ENCODE measurements at regions not wholly inside any gene's neighbourhood (a gene's known extent, or its start where the extent isn't known, plus 50 kb on each side); places are given as distances from the start of the nearest gene placed in this dataset.

GRCh38 chr17:33944412-33944811 lies 310.7 kb upstream of the CCL2 start:
- Histone ChIP-seq H2AFZ (ENCODE audit: low read length) (no peak overlapping the region), H3K4me3 (ENCODE audit: low read length, poor library complexity, severe bottlenecking) (no peak overlapping the region), H3K27me3 (ENCODE audit: insufficient read depth, low read length, poor library complexity, severe bottlenecking) (no peaks in the 10 kb centered on the region), H3K9me2 (replicated peaks; ENCODE audit: low read depth, low read length) (no peaks in the 10 kb centered on the region), H3K79me2 (ENCODE audit: insufficient read depth, low read length) (no peaks in the 10 kb centered on the region), H3F3A (ENCODE audit: low read depth) (no peaks in the 10 kb centered on the region), H3K9ac (ENCODE audit: low read depth, low read length, poor library complexity, severe bottlenecking) (no peak overlapping the region), H3K4me2 (ENCODE audit: low read depth, low read length, poor library complexity, severe bottlenecking) (no peak overlapping the region), H3K4me1 (ENCODE audit: insufficient read depth, low read length, poor library complexity, severe bottlenecking) (no peaks in the 10 kb centered on the region), H3K9me3 (ENCODE audit: insufficient read depth, low read depth, low read length) (no peaks in the 10 kb centered on the region), H4K20me1 (ENCODE audit: insufficient read depth, low read length, poor library complexity, severe bottlenecking) (no peaks in the 10 kb centered on the region), H3K36me3 (ENCODE audit: insufficient read depth, low read length) (no peaks in the 10 kb centered on the region)
- TF ChIP-seq EZH2phosphoT487 (IDR thresholded peaks at IDR 0.05; ENCODE audit: borderline replicate concordance) = no peak
- no peak for TF ChIP-seq CTCF (conservative IDR thresholded peaks at IDR 0.05; ENCODE audit: low read length)

- H3K4me3 ChIP-seq (ENCODE audit: low read length, poor library complexity, severe bottlenecking) = no peak overlapping the region
- no peaks in the 10 kb centered on the region for H3F3A ChIP-seq (ENCODE audit: low read depth)
- no peaks in the 10 kb centered on the region for H3K79me2 ChIP-seq (ENCODE audit: insufficient read depth, low read length)
- H3K36me3 ChIP-seq (ENCODE audit: insufficient read depth, low read length) = no peaks in the 10 kb centered on the region
- no peak overlapping the region for H2AFZ ChIP-seq (ENCODE audit: low read length)
- no peak overlapping the region for H3K4me2 ChIP-seq (ENCODE audit: low read depth, low read length, poor library complexity, severe bottlenecking)
- no peaks in the 10 kb centered on the region for H4K20me1 ChIP-seq (ENCODE audit: insufficient read depth, low read length, poor library complexity, severe bottlenecking)
- H3K9me3 ChIP-seq (ENCODE audit: insufficient read depth, low read depth, low read length) = no peaks in the 10 kb centered on the region
- TF ChIP-seq CTCF (conservative IDR thresholded peaks at IDR 0.05; ENCODE audit: low read length) (no peak), EZH2phosphoT487 (IDR thresholded peaks at IDR 0.05; ENCODE audit: borderline replicate concordance) (no peak)
- no peaks in the 10 kb centered on the region for H3K4me1 ChIP-seq (ENCODE audit: insufficient read depth, low read length, poor library complexity, severe bottlenecking)
- no peak overlapping the region for H3K9ac ChIP-seq (ENCODE audit: low read depth, low read length, poor library complexity, severe bottlenecking)
- H3K9me2 ChIP-seq (replicated peaks; ENCODE audit: low read depth, low read length) = no peaks in the 10 kb centered on the region
- no peaks in the 10 kb centered on the region for H3K27me3 ChIP-seq (ENCODE audit: insufficient read depth, low read length, poor library complexity, severe bottlenecking)
Measured at GRCh38 chr17:33944826-33945225, 310.3 kb upstream of the CCL2 start.

- Histone ChIP-seq H3K9me2 (replicated peaks; ENCODE audit: low read depth, low read length) (no peaks in the 10 kb centered on the region), H2AFZ (ENCODE audit: low read length) (no peak overlapping the region), H3K4me1 (ENCODE audit: insufficient read depth, low read length, poor library complexity, severe bottlenecking) (no peaks in the 10 kb centered on the region), H3K27me3 (ENCODE audit: insufficient read depth, low read length, poor library complexity, severe bottlenecking) (no peaks in the 10 kb centered on the region), H3K9ac (ENCODE audit: low read depth, low read length, poor library complexity, severe bottlenecking) (no peak overlapping the region), H3K4me3 (ENCODE audit: low read length, poor library complexity, severe bottlenecking) (no peak overlapping the region), H4K20me1 (ENCODE audit: insufficient read depth, low read length, poor library complexity, severe bottlenecking) (no peaks in the 10 kb centered on the region), H3F3A (ENCODE audit: low read depth) (no peaks in the 10 kb centered on the region), H3K79me2 (ENCODE audit: insufficient read depth, low read length) (no peaks in the 10 kb centered on the region), H3K4me2 (ENCODE audit: low read depth, low read length, poor library complexity, severe bottlenecking) (no peak overlapping the region), H3K36me3 (ENCODE audit: insufficient read depth, low read length) (no peaks in the 10 kb centered on the region), H3K9me3 (ENCODE audit: insufficient read depth, low read depth, low read length) (no peaks in the 10 kb centered on the region)
- no peak for TF ChIP-seq EZH2phosphoT487 (IDR thresholded peaks at IDR 0.05; ENCODE audit: borderline replicate concordance)
- 0 out of 2 replicates have a peak, but pooled peaks have one; percentile 18 for TF ChIP-seq CTCF (conservative IDR thresholded peaks at IDR 0.05; ENCODE audit: low read length)
Measured at GRCh38 chr17:33945646-33946546, 309.2 kb upstream of the CCL2 start.

Data from Loucy (cell line).